HG02571 (cell line): ENCODE measurements at regions not wholly inside any gene's neighbourhood (a gene's known extent, or its start where the extent isn't known, plus 50 kb on each side); places are given as distances from the start of the nearest gene placed in this dataset.

Source experiments
- ATAC-seq: cut with Tn5 transposase; IDR thresholded peaks from one replicate; pipeline ENCODE4 v1.9.1; 2021; ENCODE audit warnings: mild to moderate bottlenecking, moderate library complexity; ENCODE audit not compliant: unreplicated experiment

- ATAC-seq: no peak
These were observed 84.9 kb upstream of the SLC44A3 start for GRCh38 chr1:94734963-94735901.

- no peak for ATAC-seq
These were observed 88.3 kb upstream of the SLC44A3 start for GRCh38 chr1:94731891-94732290.

- no peak for ATAC-seq
These were observed 89.7 kb upstream of the SLC44A3 start for GRCh38 chr1:94730450-94730849.

GRCh38 chr1:94729267-94729666 is 90.9 kb upstream of the SLC44A3 start:
- no peak for ATAC-seq

GRCh38 chr1:94727846-94728715 is 92.1 kb upstream of the SLC44A3 start:
- ATAC-seq: no peak

GRCh38 chr1:94726981-94727685 is 93.0 kb upstream of the SLC44A3 start:
- no peak for ATAC-seq

- no peak for ATAC-seq
These were observed 94.6 kb upstream of the SLC44A3 start for GRCh38 chr1:94725566-94725965.

GRCh38 chr1:94723894-94724293 is 96.3 kb upstream of the SLC44A3 start:
- no peak for ATAC-seq

GRCh38 chr1:94723463-94723862 is 96.7 kb upstream of the SLC44A3 start:
- ATAC-seq: no peak

- no peak for ATAC-seq
These were observed 98.0 kb upstream of the SLC44A3 start for GRCh38 chr1:94722181-94722580.

GRCh38 chr1:94721240-94721639 is 98.9 kb upstream of the SLC44A3 start:
- peak; percentile 38 for ATAC-seq

- peak; percentile 99 for ATAC-seq
These were observed 100.0 kb upstream of the SLC44A3 start for GRCh38 chr1:94719926-94720793.

GRCh38 chr1:94716965-94717364 is 103.2 kb upstream of the SLC44A3 start:
- ATAC-seq: no peak

- no peak for ATAC-seq
These were observed 104.8 kb upstream of the SLC44A3 start for GRCh38 chr1:94715321-94715720.

GRCh38 chr1:94714552-94714951 is 105.6 kb upstream of the SLC44A3 start:
- ATAC-seq: no peak

GRCh38 chr1:94714152-94714551 is 106.0 kb upstream of the SLC44A3 start:
- no peak for ATAC-seq

- peak; percentile 66 for ATAC-seq
These were observed 106.5 kb upstream of the SLC44A3 start for GRCh38 chr1:94713472-94714141.

GRCh38 chr1:94709891-94710581 is 110.1 kb upstream of the SLC44A3 start:
- ATAC-seq: no peak

GRCh38 chr1:94708811-94709210 is 111.3 kb upstream of the SLC44A3 start:
- ATAC-seq: no peak
